ENCODE measurements at regions not wholly inside any gene's neighbourhood (a gene's known extent, or its start where the extent isn't known, plus 50 kb on each side); places are given as distances from the start of the nearest gene placed in this dataset.
"Not testable (repeated sequence)": the region's sequence is repeated elsewhere in the genome, so short reads cannot be mapped to it uniquely, and the experiment has no call there.

- no peak for DNase-seq
Measured at GRCh38 chr1:79290927-79291474, 284.5 kb upstream of the ADGRL4 start.

- no peak for DNase-seq
Measured at GRCh38 chr1:79287982-79288381, 281.5 kb upstream of the ADGRL4 start.

- DNase-seq, result no peak
Measured at GRCh38 chr1:79285667-79286066, 279.1 kb upstream of the ADGRL4 start.

GRCh38 chr1:79283451-79283850 lies 276.9 kb upstream of the ADGRL4 start:
- DNase-seq, result no peak

GRCh38 chr1:79281442-79281841 lies 274.9 kb upstream of the ADGRL4 start:
- DNase-seq, result no peak

- DNase-seq, result no peak
Measured at GRCh38 chr1:79271759-79272158, 265.2 kb upstream of the ADGRL4 start.

- no peak for DNase-seq
Measured at GRCh38 chr1:79264975-79265818, 258.7 kb upstream of the ADGRL4 start.

GRCh38 chr1:79264285-79264684 lies 257.8 kb upstream of the ADGRL4 start:
- no peak for DNase-seq

GRCh38 chr1:79262745-79263258 lies 256.3 kb upstream of the ADGRL4 start:
- DNase-seq, result no peak

GRCh38 chr1:79259390-79260336 lies 253.1 kb upstream of the ADGRL4 start:
- no peak for DNase-seq

GRCh38 chr1:79255421-79255820 lies 248.9 kb upstream of the ADGRL4 start:
- DNase-seq, result no peak

GRCh38 chr1:79252598-79252997 lies 246.1 kb upstream of the ADGRL4 start:
- DNase-seq, result no peak

- no peak for DNase-seq
Measured at GRCh38 chr1:79239840-79240239, 233.3 kb upstream of the ADGRL4 start.

GRCh38 chr1:79235301-79236002 lies 228.9 kb upstream of the ADGRL4 start:
- DNase-seq, result no peak

GRCh38 chr1:79232818-79233217 lies 226.3 kb upstream of the ADGRL4 start:
- DNase-seq, result no peak

- DNase-seq, result not testable (repeated sequence)
Measured at GRCh38 chr1:79230751-79231150, 224.2 kb upstream of the ADGRL4 start.

GRCh38 chr1:79226963-79227362 lies 220.4 kb upstream of the ADGRL4 start:
- no peak for DNase-seq

- no peak for DNase-seq
Measured at GRCh38 chr1:79224537-79224936, 218.0 kb upstream of the ADGRL4 start.

GRCh38 chr1:79220509-79220908 lies 214.0 kb upstream of the ADGRL4 start:
- DNase-seq, result no peak

- no peak for DNase-seq
Measured at GRCh38 chr1:79215311-79215710, 208.8 kb upstream of the ADGRL4 start.

- no peak for DNase-seq
Measured at GRCh38 chr1:79207786-79208185, 201.3 kb upstream of the ADGRL4 start.

- no peak for DNase-seq
Measured at GRCh38 chr1:79207331-79207730, 200.8 kb upstream of the ADGRL4 start.

All from NCI-H1694 (cell line).